Fibroblast of skin of left quadriceps (primary cell): ENCODE measurements at regions not wholly inside any gene's neighbourhood (a gene's known extent, or its start where the extent isn't known, plus 50 kb on each side); places are given as distances from the start of the nearest gene placed in this dataset.
"Not testable (repeated sequence)": the region's sequence is repeated elsewhere in the genome, so short reads cannot be mapped to it uniquely, and the experiment has no call there.

ENCODE experiments used
- DNase-seq, 2 experiments: peaks; one replicate each; pipeline ENCODE4 v3.0.0-alpha.2; 2013; ENCODE audit warnings: low read depth in 2 of 2

DNA sequence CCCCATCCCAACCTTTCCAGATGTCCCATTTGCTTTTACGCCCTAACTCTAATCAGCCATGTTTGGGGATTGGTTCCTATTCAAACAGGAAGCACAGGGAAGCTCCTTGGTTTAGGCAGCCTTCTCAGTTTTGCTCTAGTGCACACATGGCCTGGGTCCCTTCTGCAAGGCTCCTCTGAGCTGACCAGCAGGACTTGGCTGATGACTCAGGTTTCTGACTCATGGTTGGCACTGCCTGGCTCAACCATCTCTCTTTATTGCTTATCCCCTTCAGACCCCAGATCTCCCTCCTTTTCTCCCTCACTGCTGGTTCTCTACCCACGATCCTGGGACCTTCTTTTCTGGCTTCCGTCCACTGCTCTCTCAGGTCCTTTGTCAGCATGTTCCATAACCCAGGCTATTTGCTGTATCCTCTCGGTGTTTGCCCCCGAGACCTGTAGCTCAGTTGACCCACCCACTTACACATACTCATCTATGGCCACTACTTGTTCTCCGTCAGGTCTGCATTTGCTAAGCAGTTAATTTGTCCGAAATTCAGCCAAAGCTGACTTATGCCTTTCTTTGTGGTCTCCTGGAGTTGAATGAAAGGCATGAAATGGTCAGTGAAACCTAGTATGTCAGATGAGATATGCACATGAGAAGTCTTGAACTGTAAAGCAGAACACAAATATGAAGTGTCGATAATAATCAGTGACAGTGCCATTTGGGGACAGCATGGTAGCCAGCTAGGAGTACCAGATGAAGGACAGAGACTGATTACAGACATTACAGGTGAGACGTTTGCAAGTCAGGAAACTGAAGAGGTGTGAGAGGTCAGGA, 323.5 kb upstream of the ROPN1 start:
- no peak for DNase-seq

- DNase-seq, result no peak
Observed at GRCh38 chr3:124316034-124316287, 324.0 kb upstream of the ROPN1 start.

DNA sequence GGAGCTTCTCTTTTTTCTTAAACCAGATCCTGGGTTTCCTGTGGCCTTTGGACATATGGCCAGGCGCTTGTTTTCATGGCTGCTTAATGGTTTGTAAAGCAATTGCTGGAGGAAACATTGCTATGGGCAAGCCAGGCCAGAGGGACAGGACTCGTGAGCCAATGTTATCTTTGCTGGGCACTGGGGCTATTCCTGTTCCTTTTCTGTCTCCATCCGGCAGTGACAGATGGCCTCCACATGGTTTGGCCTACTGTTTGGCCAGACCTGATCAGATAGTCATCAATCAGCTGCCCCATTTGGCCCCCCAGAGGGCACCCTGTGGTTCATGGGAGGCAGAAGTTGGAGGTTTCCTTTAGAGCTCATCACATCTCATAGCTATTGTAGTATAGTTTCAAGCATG, 326.1 kb upstream of the ROPN1 start:
- DNase-seq, result no peak

DNA sequence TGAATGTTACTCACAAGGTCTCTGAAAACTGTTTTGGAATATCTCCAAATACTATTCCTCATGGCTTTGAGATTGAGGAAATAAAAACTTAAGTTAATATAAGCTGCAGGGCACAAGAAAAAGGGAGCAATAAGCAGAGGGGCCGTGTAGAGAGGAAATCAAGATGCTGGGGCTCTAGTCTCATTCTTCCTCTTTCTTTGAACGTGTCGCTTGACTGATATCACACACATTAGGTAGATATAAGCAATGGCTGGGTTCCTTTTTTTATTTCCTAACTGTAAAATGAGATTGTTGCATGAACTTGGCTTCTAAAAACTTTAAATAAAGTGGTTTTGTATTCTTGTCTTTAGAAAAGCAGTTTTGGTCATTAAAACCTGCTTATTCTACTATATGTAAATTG, 326.7 kb upstream of the ROPN1 start:
- DNase-seq, result no peak

GRCh38 chr3:124320976-124321375, 329.1 kb upstream of the ROPN1 start:
- DNase-seq, result peak; percentile 18 to 19

- DNase-seq, result no peak
Observed at GRCh38 chr3:124322309-124322880, 330.5 kb upstream of the ROPN1 start.

DNA sequence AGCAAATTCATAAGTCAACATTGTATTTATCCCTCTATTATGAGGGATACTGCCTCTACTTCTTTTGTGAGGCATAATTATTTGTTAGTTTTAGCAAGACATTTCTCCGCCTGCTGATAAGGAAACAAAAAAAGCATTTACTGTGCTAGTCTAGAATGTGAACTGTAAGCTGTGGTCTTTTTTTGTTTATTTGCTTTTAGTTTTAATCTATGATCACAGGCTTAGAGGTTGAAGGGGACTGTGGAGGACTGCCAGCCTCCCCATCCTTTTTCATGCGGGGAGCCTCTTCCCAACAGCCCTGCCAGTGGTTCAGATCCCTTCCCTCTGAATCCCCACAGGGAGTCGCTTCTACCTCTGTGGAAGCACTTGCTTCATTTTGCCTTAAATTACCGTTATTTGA, 331.0 kb upstream of the ROPN1 start:
- no peak for DNase-seq

DNA sequence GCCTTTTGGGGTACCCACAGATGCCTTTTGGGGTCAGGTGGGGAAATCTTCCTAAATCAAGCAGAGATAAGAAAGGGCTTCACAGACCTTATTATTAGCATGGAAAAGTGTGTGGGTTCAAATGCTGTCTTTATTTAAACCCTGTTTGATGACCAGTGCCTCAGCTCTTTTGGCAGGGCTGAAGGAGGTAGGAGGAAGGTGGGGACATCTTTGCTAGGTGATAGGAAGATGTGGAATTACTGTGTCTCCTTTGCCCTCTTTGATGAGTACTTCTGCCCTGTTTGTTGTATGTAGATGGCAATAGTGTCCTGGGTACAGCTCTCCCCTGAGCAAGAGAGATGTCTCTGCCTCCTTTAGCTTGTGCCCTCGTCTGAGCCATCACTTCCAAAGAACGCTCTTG, 333.3 kb upstream of the ROPN1 start:
- DNase-seq, result no peak

DNA sequence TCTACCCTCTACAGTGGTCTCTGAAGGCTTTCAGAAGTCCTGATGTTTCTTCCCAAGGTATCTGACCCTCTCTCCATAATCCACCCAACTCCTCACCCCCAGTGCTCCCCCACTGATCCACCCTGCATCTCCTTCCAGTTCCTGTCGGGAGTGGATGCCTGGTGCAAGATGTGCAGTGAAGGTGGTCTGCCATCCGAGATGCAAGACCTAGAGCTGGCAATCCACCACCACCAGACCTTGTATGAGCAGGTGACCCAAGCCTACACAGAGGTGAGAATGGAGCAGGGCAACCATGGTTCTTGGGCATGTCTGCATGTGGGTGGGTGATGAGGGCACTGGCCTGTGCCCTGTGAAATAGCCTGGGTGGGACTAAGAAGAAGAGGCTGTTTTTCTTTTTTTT, 337.8 kb upstream of the ROPN1 start:
- DNase-seq, result no peak

DNA sequence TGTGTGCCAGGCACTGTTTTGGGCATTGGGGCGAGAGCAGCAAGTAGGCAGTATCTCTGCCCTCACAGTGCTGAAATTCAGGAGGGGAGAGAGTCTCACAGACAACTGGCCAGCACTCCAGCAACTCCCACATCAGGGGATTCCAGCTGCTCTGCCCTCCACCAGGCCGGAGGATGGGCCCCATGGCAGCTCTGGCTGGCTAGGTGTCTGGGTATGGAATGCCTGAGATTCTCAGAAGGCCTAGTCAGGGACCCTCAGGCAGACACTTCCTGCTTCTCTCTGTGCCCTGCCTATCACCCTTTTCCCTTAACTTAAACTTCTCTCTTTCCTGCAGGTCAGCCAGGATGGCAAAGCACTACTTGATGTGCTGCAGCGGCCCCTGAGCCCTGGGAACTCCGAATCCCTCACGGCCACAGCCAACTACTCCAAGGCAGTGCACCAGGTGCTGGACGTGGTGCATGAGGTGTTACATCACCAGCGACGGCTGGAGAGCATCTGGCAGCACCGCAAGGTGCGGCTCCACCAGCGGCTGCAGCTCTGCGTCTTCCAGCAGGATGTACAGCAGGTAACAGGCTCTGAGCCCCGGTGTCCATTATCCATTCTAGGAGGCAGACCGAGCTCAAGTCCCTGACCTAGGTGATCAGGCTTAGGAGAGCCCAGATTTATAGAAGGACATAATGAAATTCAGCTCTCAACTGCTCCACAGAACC, 342.2 kb upstream of the ROPN1 start:
- no peak for DNase-seq

DNA sequence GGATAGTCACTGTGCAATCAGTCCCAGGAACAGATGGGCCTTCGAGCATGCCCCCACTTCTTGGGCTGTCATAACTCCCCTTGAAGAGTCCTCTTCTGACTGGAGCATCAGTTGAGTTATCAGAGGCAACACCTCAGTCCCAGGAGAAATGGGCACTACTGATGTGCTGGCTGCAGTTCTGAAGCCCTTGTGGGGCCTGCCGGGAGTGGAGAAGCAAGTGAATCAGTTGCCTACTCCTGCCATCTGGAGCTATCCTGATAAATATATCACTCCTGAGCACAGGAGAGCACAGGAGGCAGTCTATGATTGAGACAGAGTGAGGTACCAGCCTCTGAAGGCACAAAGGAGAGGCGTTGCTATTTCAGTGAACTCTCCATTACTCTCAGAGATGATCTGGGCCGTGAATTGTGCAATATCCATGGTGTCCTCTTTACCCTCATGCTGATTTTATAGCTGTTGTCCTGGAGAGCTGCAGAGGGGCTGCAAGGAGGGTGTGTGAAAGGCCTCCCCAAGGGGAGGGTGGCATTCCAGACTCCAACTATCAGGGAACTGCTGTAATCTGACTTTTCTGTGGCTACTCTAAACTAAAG, 344.2 kb upstream of the ROPN1 start:
- DNase-seq, result no peak

GRCh38 chr3:124345845-124346244, 353.9 kb upstream of the ROPN1 start:
- DNase-seq, result no peak

- no peak for DNase-seq
Observed at GRCh38 chr3:124346487-124346886, 354.6 kb upstream of the ROPN1 start.

DNA sequence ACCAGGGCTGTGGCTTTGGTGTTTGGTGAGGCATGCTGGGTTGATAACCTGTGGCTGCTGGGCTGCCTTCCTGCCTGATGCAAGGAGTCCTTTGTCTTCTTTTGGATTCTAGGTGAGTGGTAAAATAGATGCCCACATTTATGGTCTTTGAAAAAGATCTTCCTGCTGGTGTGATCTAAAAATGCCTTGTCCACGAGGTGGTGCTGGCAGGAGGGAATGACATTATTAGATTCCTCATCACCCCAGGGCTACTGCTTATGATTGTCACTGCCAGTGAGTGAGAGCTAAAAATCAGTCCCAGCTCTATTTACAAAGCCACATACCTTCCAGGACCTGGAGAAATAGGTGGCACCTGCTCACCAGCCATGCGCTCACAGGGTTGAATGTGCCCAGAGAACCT, 355.5 kb upstream of the ROPN1 start:
- DNase-seq, result no peak

DNA sequence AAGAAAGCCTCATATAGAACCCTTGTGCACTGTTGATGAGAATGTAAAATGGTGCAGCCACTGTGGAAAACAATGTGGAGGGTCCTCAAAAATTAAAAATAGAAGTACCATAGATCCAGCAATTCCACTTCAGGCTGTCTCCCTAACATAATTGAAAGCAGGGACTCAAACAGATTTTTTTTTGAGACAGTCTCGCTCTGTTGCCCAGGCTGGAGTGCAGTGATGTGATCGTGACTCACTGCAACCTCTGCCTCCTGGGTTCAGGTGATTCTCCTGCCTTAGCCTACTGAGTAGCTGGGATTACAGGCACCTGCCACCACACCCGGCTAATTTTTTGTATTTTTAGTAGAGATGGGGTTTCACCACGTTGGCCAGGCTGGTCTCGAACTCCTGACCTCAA, 356.6 kb upstream of the ROPN1 start:
- DNase-seq, result not testable (repeated sequence)

- DNase-seq, result peak; percentile 63 to 64
Observed at GRCh38 chr3:124351430-124352148, 359.7 kb upstream of the ROPN1 start.

GRCh38 chr3:124352149-124352539, 360.2 kb upstream of the ROPN1 start:
- DNase-seq, result no peak

DNA sequence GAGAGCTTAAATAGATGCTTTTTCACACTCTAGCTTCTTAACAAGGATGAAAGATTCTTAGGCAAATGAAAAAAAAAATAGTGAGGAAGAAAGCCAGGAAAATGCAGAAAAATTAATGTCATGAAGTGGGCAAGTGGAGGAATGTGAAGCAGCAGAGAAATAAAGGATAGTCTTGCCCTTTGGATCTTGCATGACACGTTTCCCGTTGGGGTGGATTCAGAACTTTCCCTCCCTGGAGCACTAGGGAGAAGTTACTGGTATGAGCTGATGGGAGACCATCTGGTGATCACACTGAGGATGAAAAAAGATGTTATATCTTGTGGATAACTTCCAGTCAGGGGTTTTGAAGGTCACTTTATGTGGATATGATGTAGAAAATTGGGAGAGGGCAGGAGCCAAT, 361.8 kb upstream of the ROPN1 start:
- no peak for DNase-seq

DNA sequence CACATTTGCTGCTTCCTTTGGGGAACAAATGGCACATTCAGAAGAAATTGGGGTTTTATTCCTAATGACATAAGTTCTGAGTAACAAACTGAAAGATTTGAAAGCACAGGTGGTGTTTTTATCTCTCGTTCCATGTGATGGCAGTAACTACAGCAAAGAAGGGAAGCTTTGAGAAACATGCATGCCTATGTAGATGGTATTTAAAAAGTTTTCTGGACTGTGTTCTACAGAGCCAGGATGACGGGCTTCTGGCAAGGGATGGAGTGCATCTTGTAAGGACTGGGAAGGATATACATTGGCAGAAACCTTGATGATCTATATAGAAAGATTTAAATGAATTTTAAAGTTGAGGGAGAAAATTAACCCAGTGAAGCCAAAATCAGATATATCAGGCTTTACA, 362.2 kb upstream of the ROPN1 start:
- no peak for DNase-seq

GRCh38 chr3:124358156-124358555, 366.2 kb upstream of the ROPN1 start:
- DNase-seq, result no peak

DNA sequence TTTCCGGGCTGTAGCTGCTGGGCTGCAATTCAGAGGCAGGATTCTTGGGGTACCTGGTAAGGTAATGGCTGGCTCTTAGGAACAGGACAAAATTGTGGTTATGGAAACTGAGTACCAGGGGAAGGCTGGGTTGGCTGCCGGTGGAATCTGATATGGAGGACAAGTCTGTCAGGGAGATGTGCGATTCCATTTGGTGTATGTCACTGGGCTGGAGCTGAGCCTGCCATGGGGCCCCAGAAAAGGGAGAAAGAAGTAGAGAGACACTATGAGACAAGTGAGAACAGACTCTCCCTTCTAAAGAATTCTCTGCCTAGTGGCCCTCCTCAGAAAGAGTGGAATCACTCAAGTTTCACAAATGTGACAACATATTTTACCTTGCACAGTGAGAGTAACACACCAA, 368.2 kb upstream of the ROPN1 start:
- DNase-seq, result peak; percentile 15 to 27

- peak in 1 of 2 experiments; percentile 15 for DNase-seq
Observed at GRCh38 chr3:124360563-124360962, 368.6 kb upstream of the ROPN1 start.
